Progenitor cell of endocrine pancreas (in vitro differentiated cells): ENCODE measurements at regions not wholly inside any gene's neighbourhood (a gene's known extent, or its start where the extent isn't known, plus 50 kb on each side); places are given as distances from the start of the nearest gene placed in this dataset.

Experiments
- DNase-seq: peaks from one replicate; pipeline ENCODE4 v3.0.0; 2021; ENCODE audit warnings: low spot score; ENCODE audit not compliant: unreplicated experiment
- H3K27ac Mint-ChIP-seq: 2 replicates; pipeline ENCODE4 v1.8.0; 2021; ENCODE audit warnings: mild to moderate bottlenecking, moderate library complexity, mixed read lengths
- H3K27me3 Mint-ChIP-seq: 2 replicates; pipeline ENCODE4 v1.8.0; 2021; ENCODE audit warnings: mixed read lengths
- H3K36me3 Mint-ChIP-seq: 2 replicates; pipeline ENCODE4 v1.8.0; 2022; ENCODE audit warnings: mixed read lengths; ENCODE audit not compliant: insufficient read depth
- H3K4me1 Mint-ChIP-seq: 2 replicates; pipeline ENCODE4 v1.8.0; 2021; ENCODE audit warnings: low read depth, mixed read lengths
- H3K4me3 Mint-ChIP-seq: 2 replicates; pipeline ENCODE4 v1.8.0; 2021; ENCODE audit warnings: low read depth, mild to moderate bottlenecking, moderate library complexity, mixed read lengths
- H3K9me3 Mint-ChIP-seq: 2 replicates; pipeline ENCODE4 v1.8.0; 2021; ENCODE audit warnings: low read depth, mixed read lengths
- TF ChIP-seq, protein P1 (sequence below): fragments of 200-600 bp; sonication (generic); IDR thresholded peaks from one replicate; pipeline ENCODE4 v1.5.0; 2021; ENCODE audit warnings: antibody characterized with exemption, mild to moderate bottlenecking; ENCODE audit not compliant: unreplicated experiment

DNA sequence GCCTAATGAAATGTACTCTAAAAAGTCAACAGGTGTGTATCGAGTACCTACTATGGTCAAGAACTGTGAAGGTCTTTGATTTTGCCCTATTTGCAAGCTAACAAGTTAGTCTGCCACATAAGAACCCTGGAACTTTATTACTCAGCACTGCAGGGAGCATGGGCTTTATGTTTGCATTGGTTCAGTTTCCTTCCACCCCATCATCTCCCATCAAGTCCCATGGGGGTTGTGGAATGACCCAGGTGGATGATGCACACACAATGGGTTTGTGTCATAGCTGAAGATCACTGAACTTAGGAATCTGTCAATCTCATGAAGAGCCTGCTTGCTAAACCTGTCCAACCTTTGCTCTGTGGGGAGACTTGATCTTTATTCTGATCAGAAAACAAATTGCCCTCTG, 265.5 kb downstream of the RPRM start:
- DNase-seq: no peak
- H3K27ac Mint-ChIP-seq: no peak overlapping the region
- no peak overlapping the region for H3K4me3 Mint-ChIP-seq

DNA sequence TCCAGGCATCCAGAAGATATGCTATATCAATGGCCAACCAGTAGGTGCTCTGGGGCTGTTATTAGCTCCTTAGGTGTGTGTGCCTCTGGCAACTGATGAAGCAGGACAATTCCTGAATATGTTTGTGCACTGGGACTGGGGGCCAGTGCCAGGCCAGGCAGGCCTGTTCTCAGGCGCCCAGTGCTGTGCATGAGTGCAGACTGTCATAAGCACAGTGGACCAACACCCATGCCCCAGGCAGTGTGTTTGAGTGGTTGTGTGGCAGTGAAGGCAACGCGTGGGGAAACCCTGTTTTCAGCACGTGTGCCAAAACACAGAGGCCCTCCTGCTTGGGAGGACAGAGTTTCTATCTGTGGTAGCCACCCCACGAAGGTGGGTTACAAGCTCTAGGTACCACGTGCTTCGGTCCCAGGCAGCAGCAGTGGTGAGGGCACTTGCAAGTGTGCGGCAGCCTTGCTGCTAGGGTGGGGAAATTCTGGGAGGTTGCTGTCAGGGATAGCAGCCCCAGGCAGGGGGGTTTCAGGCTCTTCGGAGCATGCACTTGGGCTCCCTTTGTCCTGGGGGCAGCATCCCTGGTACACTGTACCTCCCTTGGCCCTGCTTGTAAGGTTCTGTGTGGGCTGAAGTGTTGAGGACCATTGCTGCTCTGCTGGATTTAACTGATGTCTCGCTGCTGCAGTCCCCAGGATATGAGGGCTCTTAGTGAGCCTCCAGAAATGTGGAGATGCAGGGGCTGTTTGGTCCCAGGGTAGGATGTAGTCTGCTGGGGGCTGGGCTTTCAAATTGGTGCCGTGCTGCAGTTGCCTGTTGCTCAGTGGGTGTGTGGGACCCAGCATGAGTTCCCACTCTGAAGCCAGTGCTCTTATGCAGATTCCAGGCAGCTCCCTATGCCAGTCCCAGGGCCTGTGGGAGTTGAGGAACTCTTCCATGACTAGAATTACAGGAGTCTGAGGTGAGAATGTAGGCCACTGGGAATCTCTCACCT, 280.9 kb downstream of the RPRM start:
- no peak overlapping the region for H3K27ac Mint-ChIP-seq
- peaks cover 4% of the 10 kb centered on the region for H3K4me1 Mint-ChIP-seq
- H3K4me3 Mint-ChIP-seq: no peak overlapping the region
- H3K27me3 Mint-ChIP-seq: no peaks in the 10 kb centered on the region
- H3K9me3 Mint-ChIP-seq: no peaks in the 10 kb centered on the region
- DNase-seq: no peak
- no peaks in the 10 kb centered on the region for H3K36me3 Mint-ChIP-seq
- TF ChIP-seq, protein P1, sequence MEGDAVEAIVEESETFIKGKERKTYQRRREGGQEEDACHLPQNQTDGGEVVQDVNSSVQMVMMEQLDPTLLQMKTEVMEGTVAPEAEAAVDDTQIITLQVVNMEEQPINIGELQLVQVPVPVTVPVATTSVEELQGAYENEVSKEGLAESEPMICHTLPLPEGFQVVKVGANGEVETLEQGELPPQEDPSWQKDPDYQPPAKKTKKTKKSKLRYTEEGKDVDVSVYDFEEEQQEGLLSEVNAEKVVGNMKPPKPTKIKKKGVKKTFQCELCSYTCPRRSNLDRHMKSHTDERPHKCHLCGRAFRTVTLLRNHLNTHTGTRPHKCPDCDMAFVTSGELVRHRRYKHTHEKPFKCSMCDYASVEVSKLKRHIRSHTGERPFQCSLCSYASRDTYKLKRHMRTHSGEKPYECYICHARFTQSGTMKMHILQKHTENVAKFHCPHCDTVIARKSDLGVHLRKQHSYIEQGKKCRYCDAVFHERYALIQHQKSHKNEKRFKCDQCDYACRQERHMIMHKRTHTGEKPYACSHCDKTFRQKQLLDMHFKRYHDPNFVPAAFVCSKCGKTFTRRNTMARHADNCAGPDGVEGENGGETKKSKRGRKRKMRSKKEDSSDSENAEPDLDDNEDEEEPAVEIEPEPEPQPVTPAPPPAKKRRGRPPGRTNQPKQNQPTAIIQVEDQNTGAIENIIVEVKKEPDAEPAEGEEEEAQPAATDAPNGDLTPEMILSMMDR: no peak

More for the DNA sequence above, 265.5 kb downstream of the RPRM start:
- H3K27me3 Mint-ChIP-seq: no peaks in the 10 kb centered on the region
- no peaks in the 10 kb centered on the region for H3K9me3 Mint-ChIP-seq
- H3K4me1 Mint-ChIP-seq: no peaks in the 10 kb centered on the region
- TF ChIP-seq, protein P1: no peak
- no peaks in the 10 kb centered on the region for H3K36me3 Mint-ChIP-seq

DNA sequence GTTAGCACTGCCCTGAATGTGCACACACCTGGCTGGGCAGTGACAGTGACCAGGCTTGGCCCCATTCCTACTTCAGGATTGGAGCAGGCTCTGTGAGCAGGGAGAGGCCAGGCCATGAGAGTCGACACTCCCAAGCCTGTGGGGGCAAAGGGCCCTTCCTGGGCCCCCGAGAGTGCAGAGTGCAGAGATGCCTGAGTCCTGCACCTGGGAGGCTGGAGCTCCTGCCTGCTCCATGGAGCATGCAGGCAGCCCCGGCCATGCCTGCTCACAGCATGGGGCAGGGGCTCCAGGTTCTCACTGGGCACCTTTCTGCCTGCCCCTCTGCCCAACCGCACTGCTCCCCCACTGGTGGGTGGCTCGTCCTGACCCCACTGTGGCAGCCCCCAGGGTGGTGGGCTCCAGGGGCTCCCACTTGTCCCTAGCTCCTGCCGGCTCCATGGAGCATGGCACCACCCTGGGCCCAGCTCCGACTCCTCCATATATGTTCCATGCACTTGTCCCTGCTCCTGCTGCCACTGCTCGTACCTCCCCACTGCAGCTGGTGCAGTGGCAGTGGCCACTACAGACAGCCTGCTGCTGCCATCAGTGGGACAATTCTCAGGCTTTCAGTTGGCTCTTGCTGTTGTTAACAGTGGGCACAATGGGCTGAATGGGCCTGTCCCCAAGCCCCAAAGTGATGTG, 282.0 kb downstream of the RPRM start:
- Mint-ChIP-seq H3K9me3 (no peaks in the 10 kb centered on the region), H3K27ac (no peak overlapping the region), H3K27me3 (no peaks in the 10 kb centered on the region), H3K4me1 (peaks cover 4% of the 10 kb centered on the region), H3K36me3 (no peaks in the 10 kb centered on the region), H3K4me3 (no peak overlapping the region)
- DNase-seq: no peak
- TF ChIP-seq, protein P1: no peak

DNA sequence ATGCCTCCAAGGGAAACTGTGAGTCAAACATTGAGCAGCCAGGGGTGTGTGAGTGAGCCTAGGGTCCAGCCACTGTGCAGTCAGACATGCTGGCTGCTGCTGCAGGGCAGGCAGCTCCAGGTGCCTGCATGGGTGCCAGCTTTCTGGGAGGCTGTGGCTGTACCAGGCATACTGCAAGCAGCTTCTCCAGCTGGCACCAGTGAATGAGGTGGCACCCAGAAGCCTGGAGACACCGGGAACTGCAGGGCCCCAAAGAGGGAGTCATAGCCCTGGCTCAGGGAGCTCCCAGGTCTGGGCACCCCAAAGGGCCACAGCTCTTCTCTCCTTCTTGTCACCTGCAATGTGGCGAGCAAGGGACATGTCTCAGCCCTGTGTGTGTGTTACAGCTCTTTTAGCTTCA, 283.2 kb downstream of the RPRM start:
- TF ChIP-seq, protein P1: no peak

DNA sequence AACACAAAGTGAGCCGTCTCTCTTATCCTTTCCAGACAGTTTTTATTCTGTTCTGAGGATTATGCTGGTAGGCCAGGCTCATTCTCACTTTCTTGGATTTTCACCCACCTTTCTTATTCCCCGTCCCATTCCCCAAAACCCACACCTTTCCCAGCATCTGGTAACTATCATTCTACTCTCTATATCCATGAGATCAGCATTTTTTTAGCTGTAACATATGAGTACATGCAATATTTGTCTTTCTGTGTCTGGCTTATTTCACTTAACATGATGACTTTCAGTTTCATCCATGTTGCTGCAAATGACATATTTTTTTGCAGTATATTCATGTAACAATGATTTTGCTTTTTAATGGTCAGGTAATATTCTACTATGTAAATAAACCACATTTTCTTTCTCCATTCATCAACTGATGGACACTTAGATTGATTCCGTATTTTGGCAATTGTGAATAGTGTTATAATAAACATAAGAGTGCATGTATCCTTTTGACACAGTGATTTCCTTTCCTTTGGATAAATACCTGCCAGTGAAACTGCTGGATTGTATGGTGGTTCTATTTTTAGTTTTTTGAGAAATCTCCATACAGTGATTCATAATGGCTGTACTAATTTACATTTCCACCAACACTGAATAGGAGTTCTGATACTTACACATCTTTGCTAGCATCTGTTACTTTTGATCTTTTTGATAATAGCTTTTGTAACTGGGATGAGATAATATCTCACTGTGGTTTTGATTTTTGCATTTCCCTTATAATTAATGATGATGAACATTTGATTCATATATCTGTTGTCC, 289.3 kb downstream of the RPRM start:
- H3K4me1 Mint-ChIP-seq: no peaks in the 10 kb centered on the region
- no peak overlapping the region for H3K27ac Mint-ChIP-seq
- no peak for DNase-seq
- no peaks in the 10 kb centered on the region for H3K27me3 Mint-ChIP-seq
- no peaks in the 10 kb centered on the region for H3K36me3 Mint-ChIP-seq
- peaks cover 17% of the 10 kb centered on the region for H3K9me3 Mint-ChIP-seq
- TF ChIP-seq, protein P1: no peak
- no peak overlapping the region for H3K4me3 Mint-ChIP-seq

More for the DNA sequence above, 283.2 kb downstream of the RPRM start:
- H3K27me3 Mint-ChIP-seq: no peaks in the 10 kb centered on the region
- H3K27ac Mint-ChIP-seq: no peak overlapping the region
- peaks cover 4% of the 10 kb centered on the region for H3K4me1 Mint-ChIP-seq
- no peaks in the 10 kb centered on the region for H3K36me3 Mint-ChIP-seq
- no peaks in the 10 kb centered on the region for H3K9me3 Mint-ChIP-seq
- H3K4me3 Mint-ChIP-seq: no peak overlapping the region
- DNase-seq: no peak
